ENCODE measurements at regions not wholly inside any gene's neighbourhood (a gene's known extent, or its start where the extent isn't known, plus 50 kb on each side); places are given as distances from the start of the nearest gene placed in this dataset.

- TF ChIP-seq EP300 (IDR thresholded peaks at IDR 0.05) (no peak), POLR2A (IDR thresholded peaks at IDR 0.05) (no peak)
Observed at GRCh38 chr12:30533558-30534265, 162.0 kb downstream of the IPO8 start.

Data from sigmoid colon (tissue), 4 donors.